Spleen (tissue), 7 donors: ENCODE measurements at regions not wholly inside any gene's neighbourhood (a gene's known extent, or its start where the extent isn't known, plus 50 kb on each side); places are given as distances from the start of the nearest gene placed in this dataset.

ENCODE experiments used
- POLR2A ChIP-seq, 3 donors: fragments of 450-650 bp; IDR thresholded peaks; one replicate each; pipeline ENCODE4 v1.5.1; 2017; ENCODE audit warnings: antibody characterized with exemption in 3 of 3, mild to moderate bottlenecking in 1 of 3
- TF ChIP-seq, protein P1 (sequence below), 11 experiments: fragments of 200-600 bp in 7 of 11; fragments of 450-650 bp in 4 of 11; sonication (generic) in 4 of 11; IDR thresholded peaks in 8 of 11; conservative IDR thresholded peaks in 3 of 11; 1 replicate in 7 of 11; 2 replicates in 4 of 11; pipeline versions ENCODE4 v1.4.0 to v1.8.0; 2016 to 2021; ENCODE audit warnings: antibody characterized with exemption in 11 of 11, inconsistent platforms in 4 of 11, mild to moderate bottlenecking in 1 of 11
- donor health status: DM: no; HTN: no; CAD: no; lungs with moderate emphysema.
- donor health status: DM: no; HTN: no; CAD: no.
- donor health status: DM: no; HTN: no; CAD: no.

DNA sequence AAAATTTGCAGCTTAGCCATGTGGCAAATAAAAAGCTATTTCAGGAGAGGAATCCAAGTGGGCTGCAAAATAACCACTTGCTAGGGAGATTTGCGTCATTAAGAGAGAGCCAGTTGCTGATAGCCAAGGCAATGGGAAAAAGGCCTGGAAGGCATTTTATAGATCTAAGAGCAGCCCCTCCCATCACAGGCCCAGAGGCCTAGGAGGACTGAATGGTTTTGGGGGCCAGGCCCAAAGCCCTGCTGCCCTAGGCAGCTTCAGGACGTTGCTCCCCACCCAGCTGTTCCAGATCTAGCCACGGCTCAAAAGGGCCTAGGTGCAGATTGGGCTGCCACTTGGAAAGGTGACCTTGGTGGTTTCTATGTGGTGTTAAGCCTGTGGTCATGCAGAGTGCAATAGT is 169.0 kb downstream of the AASDHPPT start:
- TF ChIP-seq, protein P1, sequence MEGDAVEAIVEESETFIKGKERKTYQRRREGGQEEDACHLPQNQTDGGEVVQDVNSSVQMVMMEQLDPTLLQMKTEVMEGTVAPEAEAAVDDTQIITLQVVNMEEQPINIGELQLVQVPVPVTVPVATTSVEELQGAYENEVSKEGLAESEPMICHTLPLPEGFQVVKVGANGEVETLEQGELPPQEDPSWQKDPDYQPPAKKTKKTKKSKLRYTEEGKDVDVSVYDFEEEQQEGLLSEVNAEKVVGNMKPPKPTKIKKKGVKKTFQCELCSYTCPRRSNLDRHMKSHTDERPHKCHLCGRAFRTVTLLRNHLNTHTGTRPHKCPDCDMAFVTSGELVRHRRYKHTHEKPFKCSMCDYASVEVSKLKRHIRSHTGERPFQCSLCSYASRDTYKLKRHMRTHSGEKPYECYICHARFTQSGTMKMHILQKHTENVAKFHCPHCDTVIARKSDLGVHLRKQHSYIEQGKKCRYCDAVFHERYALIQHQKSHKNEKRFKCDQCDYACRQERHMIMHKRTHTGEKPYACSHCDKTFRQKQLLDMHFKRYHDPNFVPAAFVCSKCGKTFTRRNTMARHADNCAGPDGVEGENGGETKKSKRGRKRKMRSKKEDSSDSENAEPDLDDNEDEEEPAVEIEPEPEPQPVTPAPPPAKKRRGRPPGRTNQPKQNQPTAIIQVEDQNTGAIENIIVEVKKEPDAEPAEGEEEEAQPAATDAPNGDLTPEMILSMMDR (IDR thresholded peaks at IDR 0.05 in 8 of 11, conservative IDR thresholded peaks at IDR 0.05 in 3 of 11): no peak
- TF ChIP-seq POLR2A (IDR thresholded peaks at IDR 0.05): no peak
